Esophagus muscularis mucosa (tissue), 4 donors: ENCODE measurements at regions not wholly inside any gene's neighbourhood (a gene's known extent, or its start where the extent isn't known, plus 50 kb on each side); places are given as distances from the start of the nearest gene placed in this dataset.
"Not testable (repeated sequence)": the region's sequence is repeated elsewhere in the genome, so short reads cannot be mapped to it uniquely, and the experiment has no call there.

ENCODE experiments used
- DNase-seq: peaks from one replicate; pipeline ENCODE4 v3.0.0-alpha.2; 2017; ENCODE audit errors: extremely low spot score
- H3K27ac ChIP-seq, 4 donors: fragments of 200-600 bp; sonication (generic); replicated peaks in 1 of 4; 1 replicate in 3 of 4; 2 replicates in 1 of 4; pipeline ENCODE4 v1.5.1; 2016 to 2019; ENCODE audit warnings: mild to moderate bottlenecking in 1 of 4
- H3K27me3 ChIP-seq, 4 donors: fragments of 200-600 bp; sonication (generic); one replicate each; pipeline versions ENCODE4 v1.5.1 to v1.6.0; 2016 to 2019
- H3K36me3 ChIP-seq, 4 donors: fragments of 200-600 bp; sonication (generic); one replicate each; pipeline ENCODE4 v1.5.1; 2016 to 2019
- H3K4me1 ChIP-seq, 4 donors: fragments of 200-600 bp; sonication (generic); one replicate each; pipeline ENCODE4 v1.5.1; 2016 to 2019
- H3K4me3 ChIP-seq, 4 donors: fragments of 200-600 bp; sonication (generic); 1 replicate in 2 of 4; 2 replicates in 2 of 4; pipeline ENCODE4 v1.5.1; 2016 to 2019; ENCODE audit warnings: mild to moderate bottlenecking in 4 of 4, moderate library complexity in 1 of 4
- H3K9me3 ChIP-seq, 4 donors: fragments of 200-600 bp; sonication (generic); 1 replicate in 3 of 4; 2 replicates in 1 of 4; pipeline ENCODE4 v1.5.1; 2016 to 2019
- EP300 ChIP-seq: sonication (generic); formaldehyde crosslinking; IDR thresholded peaks from one replicate; pipeline ENCODE4 v1.6.1; 2017; ENCODE audit warnings: antibody characterized with exemption
- POLR2A ChIP-seq: fragments of 450-650 bp; IDR thresholded peaks from one replicate; pipeline ENCODE4 v1.6.1; 2017; ENCODE audit warnings: antibody characterized with exemption, moderate library complexity, mild to moderate bottlenecking, low read depth
- POLR2AphosphoS5 ChIP-seq, 2 donors: sonication (generic); formaldehyde crosslinking; IDR thresholded peaks; one replicate each; pipeline ENCODE4 v1.6.1; 2017; ENCODE audit warnings: antibody characterized with exemption in 2 of 2
- WGBS: methylation state at CpG from one replicate; pipeline ENCODE4 v1.1.5; 2018; 5-methylcytosine and 5-hydroxymethylcytosine counted together
- intact Hi-C: fragments of 100-400 bp; cut with DNase I; formaldehyde crosslinking; loops from one replicate; pipeline ENCODE4 v1.15.1; 2023
- TF ChIP-seq, protein P1 (sequence below), 3 experiments: fragments of 200-600 bp in 2 of 3; fragments of 450-650 bp in 1 of 3; sonication (generic) in 2 of 3; IDR thresholded peaks; one replicate each; pipeline ENCODE4 v1.5.1; 2017 to 2019; ENCODE audit warnings: antibody characterized with exemption in 3 of 3, mild to moderate bottlenecking in 2 of 3, moderate library complexity in 1 of 3

DNA sequence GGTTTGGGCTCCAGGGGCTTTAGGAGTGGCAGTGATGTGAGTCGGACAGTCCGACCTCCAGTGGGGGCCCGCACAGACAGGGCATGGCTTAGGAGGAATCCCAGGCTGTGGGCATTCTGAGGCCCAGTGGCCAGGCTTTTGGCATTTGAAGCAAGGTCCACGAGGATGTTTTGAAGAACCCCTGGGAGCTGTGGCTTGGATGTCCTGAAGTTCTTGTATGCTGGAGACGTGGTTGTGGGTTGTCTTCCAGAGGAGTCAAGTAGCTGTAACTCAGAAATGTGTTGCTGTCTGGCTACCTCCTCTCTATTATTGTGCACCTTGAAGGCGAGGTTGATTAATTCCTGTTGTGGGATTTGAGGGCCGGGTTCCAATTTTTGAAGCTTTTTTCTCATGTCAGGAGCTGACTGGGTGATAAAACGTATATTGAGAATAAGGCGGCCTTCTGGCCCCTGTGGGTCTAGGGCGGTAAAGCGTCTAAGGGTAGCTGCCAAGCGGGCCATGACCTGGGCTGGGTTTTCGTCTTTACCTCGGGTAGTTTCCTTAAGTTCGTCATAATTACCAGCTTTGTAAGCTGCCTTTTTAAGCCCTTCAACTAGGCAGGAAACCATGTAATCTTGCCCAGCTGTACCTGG lies 67.3 kb upstream of the EZR start:
- H3K36me3 ChIP-seq, DNase-seq, H3K27ac ChIP-seq, H3K4me1 ChIP-seq, intact Hi-C loops, H3K4me3 ChIP-seq, H3K27me3 ChIP-seq, H3K9me3 ChIP-seq: not testable (repeated sequence)
- 90% methylated on average over 15 of the region's 15 CpGs for WGBS

- H3K36me3 ChIP-seq, intact Hi-C loops, H3K4me1 ChIP-seq, H3K27me3 ChIP-seq, DNase-seq, H3K4me3 ChIP-seq, H3K27ac ChIP-seq: not testable (repeated sequence)
- H3K9me3 ChIP-seq, result peaks cover 0 to 16% (median 0%) of the 10 kb centered on the region in 4 donors
- 80% methylated on average over 3 of the region's 3 CpGs for WGBS
Observed at GRCh38 chr6:158881884-158882283, 62.7 kb upstream of the EZR start.

DNA sequence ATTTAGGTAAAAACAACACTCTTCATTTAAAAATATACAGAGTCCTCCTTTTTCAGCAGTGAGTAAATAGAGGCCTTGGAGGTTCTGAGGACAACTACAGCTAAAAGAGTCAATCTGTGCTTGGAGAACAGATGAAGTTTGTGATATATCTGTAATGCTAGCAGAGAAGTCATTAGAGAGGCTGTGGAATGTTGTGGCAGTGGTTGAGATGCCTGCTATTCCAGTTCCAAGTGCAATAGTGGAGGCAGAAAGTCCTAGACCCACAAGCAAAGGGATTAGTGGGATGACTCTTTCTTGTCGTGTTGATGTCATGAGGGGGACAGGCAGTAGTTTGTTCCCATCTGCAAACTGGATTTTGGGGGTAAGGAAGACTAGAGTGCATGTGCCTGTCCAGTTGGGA lies 62.1 kb upstream of the EZR start:
- intact Hi-C loops, DNase-seq, H3K27ac ChIP-seq, H3K27me3 ChIP-seq, H3K4me1 ChIP-seq, H3K36me3 ChIP-seq, H3K4me3 ChIP-seq: not testable (repeated sequence)
- peaks cover 0 to 16% (median 0%) of the 10 kb centered on the region in 4 donors for H3K9me3 ChIP-seq
- WGBS, result 90% methylated on average over 1 of the region's 1 CpG

- H3K9me3 ChIP-seq, result peaks cover 0 to 16% (median 0%) of the 10 kb centered on the region in 4 donors
- H3K4me3 ChIP-seq, result no peak overlapping the region
- no peaks in the 10 kb centered on the region for H3K27me3 ChIP-seq
- 99% methylated on average over 5 of the region's 5 CpGs for WGBS
- H3K36me3 ChIP-seq, result no peaks in the 10 kb centered on the region
- TF ChIP-seq EP300, result no peak
- TF ChIP-seq, protein P1, sequence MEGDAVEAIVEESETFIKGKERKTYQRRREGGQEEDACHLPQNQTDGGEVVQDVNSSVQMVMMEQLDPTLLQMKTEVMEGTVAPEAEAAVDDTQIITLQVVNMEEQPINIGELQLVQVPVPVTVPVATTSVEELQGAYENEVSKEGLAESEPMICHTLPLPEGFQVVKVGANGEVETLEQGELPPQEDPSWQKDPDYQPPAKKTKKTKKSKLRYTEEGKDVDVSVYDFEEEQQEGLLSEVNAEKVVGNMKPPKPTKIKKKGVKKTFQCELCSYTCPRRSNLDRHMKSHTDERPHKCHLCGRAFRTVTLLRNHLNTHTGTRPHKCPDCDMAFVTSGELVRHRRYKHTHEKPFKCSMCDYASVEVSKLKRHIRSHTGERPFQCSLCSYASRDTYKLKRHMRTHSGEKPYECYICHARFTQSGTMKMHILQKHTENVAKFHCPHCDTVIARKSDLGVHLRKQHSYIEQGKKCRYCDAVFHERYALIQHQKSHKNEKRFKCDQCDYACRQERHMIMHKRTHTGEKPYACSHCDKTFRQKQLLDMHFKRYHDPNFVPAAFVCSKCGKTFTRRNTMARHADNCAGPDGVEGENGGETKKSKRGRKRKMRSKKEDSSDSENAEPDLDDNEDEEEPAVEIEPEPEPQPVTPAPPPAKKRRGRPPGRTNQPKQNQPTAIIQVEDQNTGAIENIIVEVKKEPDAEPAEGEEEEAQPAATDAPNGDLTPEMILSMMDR (IDR thresholded peaks at IDR 0.05), result no peak
- TF ChIP-seq POLR2A, result no peak
- TF ChIP-seq POLR2AphosphoS5 (IDR thresholded peaks at IDR 0.05), result no peak
- intact Hi-C loops, result no loop called here
- no peak for DNase-seq
- H3K4me1 ChIP-seq, result no peaks in the 10 kb centered on the region
- no peak overlapping the region for H3K27ac ChIP-seq
Observed at GRCh38 chr6:158879180-158879579, 60.0 kb upstream of the EZR start.

GRCh38 chr6:158877716-158878115 lies 58.5 kb upstream of the EZR start:
- Histone ChIP-seq H3K27me3 (no peaks in the 10 kb centered on the region), H3K36me3 (no peaks in the 10 kb centered on the region), H3K9me3 (peaks cover 0 to 16% (median 0%) of the 10 kb centered on the region in 4 donors), H3K4me3 (no peak overlapping the region), H3K27ac (no peak overlapping the region), H3K4me1 (no peaks in the 10 kb centered on the region)
- intact Hi-C loops, result no loop called here
- TF ChIP-seq, protein P1 (IDR thresholded peaks at IDR 0.05), result no peak
- no peak for TF ChIP-seq EP300
- no peak for TF ChIP-seq POLR2AphosphoS5 (IDR thresholded peaks at IDR 0.05)
- TF ChIP-seq POLR2A, result no peak
- whole genome bisulfite sequencing, result 92% methylated on average over 1 of the region's 1 CpG
- no peak for DNase-seq

- H3K9me3 ChIP-seq, result peaks cover 0 to 16% (median 0%) of the 10 kb centered on the region in 4 donors
- H3K27me3 ChIP-seq, result no peaks in the 10 kb centered on the region
- 90% methylated on average over 1 of the region's 1 CpG for WGBS
- H3K27ac ChIP-seq, result no peak overlapping the region
- no peaks in the 10 kb centered on the region for H3K4me1 ChIP-seq
- H3K36me3 ChIP-seq, result no peaks in the 10 kb centered on the region
- intact Hi-C loops, result no loop called here
- DNase-seq, result no peak
- TF ChIP-seq, protein P1 (IDR thresholded peaks at IDR 0.05), result no peak
- TF ChIP-seq EP300 (no peak), POLR2A (no peak), POLR2AphosphoS5 (IDR thresholded peaks at IDR 0.05) (no peak)
- no peak overlapping the region for H3K4me3 ChIP-seq
Observed at GRCh38 chr6:158876886-158877285, 57.7 kb upstream of the EZR start.
